H9 (cell line): ENCODE measurements at regions not wholly inside any gene's neighbourhood (a gene's known extent, or its start where the extent isn't known, plus 50 kb on each side); places are given as distances from the start of the nearest gene placed in this dataset.

Experiments
- DNase-seq: peaks from one replicate; pipeline ENCODE4 v3.0.0-alpha.2; 2017
- H2AFZ ChIP-seq: one replicate; pipeline ENCODE4 v1.6.1; 2013; ENCODE audit warnings: mild to moderate bottlenecking, low read length, control low read depth, moderate library complexity
- H2AK5ac ChIP-seq: 2 replicates; pipeline ENCODE4 v1.6.1; 2013; ENCODE audit warnings: low read length, control low read depth, mixed read lengths; ENCODE audit not compliant: insufficient read length
- H2BK120ac ChIP-seq: one replicate; pipeline ENCODE4 v1.6.1; 2013; ENCODE audit warnings: low read depth, mild to moderate bottlenecking, low read length, control low read depth, inconsistent platforms; ENCODE audit not compliant: poor library complexity, severe bottlenecking
- H2BK12ac ChIP-seq: 2 replicates; pipeline ENCODE4 v1.6.1; 2013; ENCODE audit warnings: low read length, control low read depth, mixed read lengths, low read depth; ENCODE audit not compliant: insufficient read length
- H2BK15ac ChIP-seq: 2 replicates; pipeline ENCODE4 v1.6.1; 2013; ENCODE audit warnings: low read depth, low read length, control low read depth
- H2BK20ac ChIP-seq: one replicate; pipeline ENCODE4 v1.6.1; 2013; ENCODE audit warnings: low read depth, mild to moderate bottlenecking, low read length, control low read depth, inconsistent platforms; ENCODE audit not compliant: poor library complexity, severe bottlenecking
- H2BK5ac ChIP-seq: 2 replicates; pipeline ENCODE4 v1.6.1; 2013; ENCODE audit warnings: low read length, control low read depth, mixed read lengths; ENCODE audit not compliant: insufficient read length
- H3K14ac ChIP-seq: 2 replicates; pipeline ENCODE4 v1.6.1; 2013; ENCODE audit warnings: low read length, control low read depth; ENCODE audit not compliant: insufficient read depth
- H3K18ac ChIP-seq: 2 replicates; pipeline ENCODE4 v1.6.1; 2013; ENCODE audit warnings: low read depth, mild to moderate bottlenecking, mixed read lengths, low read length, control low read depth; ENCODE audit not compliant: insufficient read length
- H3K23ac ChIP-seq: 2 replicates; pipeline ENCODE4 v1.6.1; 2013; ENCODE audit warnings: low read length, control low read depth, mixed read lengths, low read depth; ENCODE audit not compliant: insufficient read length
- H3K23me2 ChIP-seq: 2 replicates; pipeline ENCODE4 v1.6.1; 2013; ENCODE audit warnings: low read depth, mild to moderate bottlenecking, mixed read lengths, low read length, control low read depth; ENCODE audit not compliant: insufficient read length, poor library complexity, severe bottlenecking
- H3K27ac ChIP-seq: 2 replicates; pipeline ENCODE4 v1.5.1; 2013; ENCODE audit warnings: low read length, control low read depth, mixed read lengths, low read depth; ENCODE audit not compliant: insufficient read length
- H3K27me3 ChIP-seq: 2 replicates; pipeline ENCODE4 v1.6.1; 2013; ENCODE audit warnings: low read length, control low read depth, inconsistent platforms; ENCODE audit not compliant: insufficient read depth
- H3K4ac ChIP-seq: 2 replicates; pipeline ENCODE4 v1.6.1; 2013; ENCODE audit warnings: low read depth, mild to moderate bottlenecking, control low read depth, inconsistent platforms, low read length, moderate library complexity
- H3K4me1 ChIP-seq: 2 replicates; pipeline ENCODE4 v1.6.1; 2013; ENCODE audit warnings: low read length, control low read depth, inconsistent platforms; ENCODE audit not compliant: insufficient read depth
- H3K4me2 ChIP-seq: 2 replicates; pipeline ENCODE4 v1.6.1; 2013; ENCODE audit warnings: low read length, control low read depth, mixed read lengths; ENCODE audit not compliant: insufficient read length, insufficient read depth
- H3K56ac ChIP-seq: 2 replicates; pipeline ENCODE4 v1.6.1; 2013; ENCODE audit warnings: low read depth, mild to moderate bottlenecking, mixed read lengths, low read length, control low read depth; ENCODE audit not compliant: insufficient read length
- H3K79me1 ChIP-seq: 2 replicates; pipeline ENCODE4 v1.6.1; 2013; ENCODE audit warnings: low read depth, mild to moderate bottlenecking, moderate library complexity, low read length, control low read depth, inconsistent platforms; ENCODE audit not compliant: insufficient read depth, poor library complexity, severe bottlenecking
- H3K79me2 ChIP-seq: 2 replicates; pipeline ENCODE4 v1.6.1; 2013; ENCODE audit warnings: low read length, control low read depth, inconsistent platforms; ENCODE audit not compliant: insufficient read depth
- H3K9ac ChIP-seq: 2 replicates; pipeline ENCODE4 v1.6.1; 2013; ENCODE audit warnings: low read length, control low read depth, mixed read lengths; ENCODE audit not compliant: insufficient read length; ENCODE audit errors: extremely low read depth
- H3K9me3 ChIP-seq: one replicate; pipeline ENCODE4 v1.6.1; 2013; ENCODE audit warnings: low read depth, low read length, inconsistent platforms; ENCODE audit not compliant: control insufficient read depth
- H3T11ph ChIP-seq: one replicate; pipeline ENCODE4 v1.6.1; 2013; ENCODE audit warnings: mild to moderate bottlenecking, low read length, control low read depth, inconsistent platforms
- H4K20me1 ChIP-seq: one replicate; pipeline ENCODE4 v1.6.1; 2013; ENCODE audit not compliant: control insufficient read depth, insufficient read length, insufficient read depth
- H4K5ac ChIP-seq: 2 replicates; pipeline ENCODE4 v1.6.1; 2013; ENCODE audit warnings: low read depth, mild to moderate bottlenecking, mixed read lengths, low read length, control low read depth; ENCODE audit not compliant: insufficient read length
- H4K8ac ChIP-seq: replicated peaks from 2 replicates; pipeline ENCODE4 v1.6.1; 2013; ENCODE audit warnings: low read length, control low read depth, mixed read lengths, low read depth; ENCODE audit not compliant: insufficient read length
- H4K91ac ChIP-seq: 2 replicates; pipeline ENCODE4 v1.6.1; 2013; ENCODE audit warnings: low read depth, mild to moderate bottlenecking, moderate library complexity, mixed read lengths, low read length, control low read depth; ENCODE audit not compliant: insufficient read length
- H3K27ac Mint-ChIP-seq, 3 experiments: 2 replicates in 2 of 3; 3 replicates in 1 of 3; pipeline ENCODE4 v1.8.0; 2020 to 2021; ENCODE audit warnings: mixed read lengths in 3 of 3, mild to moderate bottlenecking in 1 of 3, moderate library complexity in 1 of 3
- H3K27me3 Mint-ChIP-seq: 2 replicates; pipeline ENCODE4 v1.8.0; 2021; ENCODE audit warnings: low read depth, mild to moderate bottlenecking, moderate library complexity, mixed read lengths
- H3K36me3 Mint-ChIP-seq, 3 experiments: 2 replicates in 2 of 3; 3 replicates in 1 of 3; pipeline ENCODE4 v1.8.0; 2020 to 2021; ENCODE audit warnings: low read depth in 3 of 3, mixed read lengths in 3 of 3; ENCODE audit not compliant: insufficient read depth in 1 of 3
- H3K4me1 Mint-ChIP-seq, 2 experiments: 2 replicates each; pipeline ENCODE4 v1.8.0; 2020; ENCODE audit warnings: mixed read lengths in 2 of 2
- H3K4me3 Mint-ChIP-seq, 2 experiments: 2 replicates in 1 of 2; 3 replicates in 1 of 2; pipeline ENCODE4 v1.8.0; 2020 to 2021; ENCODE audit warnings: mild to moderate bottlenecking in 2 of 2, mixed read lengths in 2 of 2, moderate library complexity in 1 of 2
- H3K9me3 Mint-ChIP-seq, 2 experiments: 2 replicates in 1 of 2; 3 replicates in 1 of 2; pipeline ENCODE4 v1.8.0; 2020; ENCODE audit warnings: mild to moderate bottlenecking in 2 of 2, mixed read lengths in 2 of 2, moderate library complexity in 1 of 2
- CTCF ChIP-seq: fragments of 200-600 bp; sonication (generic); conservative IDR thresholded peaks from 3 replicates; pipeline ENCODE4 v1.8.0; 2021; ENCODE audit warnings: antibody characterized with exemption, mild to moderate bottlenecking
- WGBS: extraction: QIAGEN DNeasy Blood & Tissue Kit; methylation state at CpG from one replicate; pipeline ENCODE4 v1.1.7; 2013; ENCODE audit warnings: missing lambda C conversion rate, low lambda C conversion rate, mixed read lengths; ENCODE audit not compliant: insufficient read length; ENCODE audit errors: extremely low coverage; 5-methylcytosine and 5-hydroxymethylcytosine counted together

GRCh38 chr6:98458708-98459107 lies 375.7 kb upstream of the POU3F2 start:
- H3K14ac ChIP-seq = no peak overlapping the region
- no peak for DNase-seq
- no peak overlapping the region for H3K56ac ChIP-seq
- H2BK12ac ChIP-seq = no peak overlapping the region
- H3K79me1 ChIP-seq = no peaks in the 10 kb centered on the region
- H2AK5ac ChIP-seq = no peak overlapping the region
- no peaks in the 10 kb centered on the region for H3K4me1 ChIP-seq
- H3K9me3 ChIP-seq = no peaks in the 10 kb centered on the region
- H3K9me3 Mint-ChIP-seq = no peaks in the 10 kb centered on the region
- H3K36me3 Mint-ChIP-seq = no peaks in the 10 kb centered on the region
- no peak overlapping the region for H3K4me2 ChIP-seq
- no peaks in the 10 kb centered on the region for H3K79me2 ChIP-seq
- H3K18ac ChIP-seq = no peak overlapping the region
- no peak overlapping the region for H2BK15ac ChIP-seq
- WGBS = no CpG with 5 or more reads among the region's 2 CpGs
- H3K23me2 ChIP-seq = no peaks in the 10 kb centered on the region
- H2BK20ac ChIP-seq = no peak overlapping the region
- H3K4me1 Mint-ChIP-seq = no peaks in the 10 kb centered on the region
- no peaks in the 10 kb centered on the region for H3K27me3 Mint-ChIP-seq
- no peak overlapping the region for H4K8ac ChIP-seq
- H3K4ac ChIP-seq = no peak overlapping the region
- no peak overlapping the region for H4K5ac ChIP-seq
- H4K20me1 ChIP-seq = no peaks in the 10 kb centered on the region
- no peak overlapping the region for H3K4me3 Mint-ChIP-seq
- no peak overlapping the region for H2BK5ac ChIP-seq
- no peak overlapping the region for H3K27ac Mint-ChIP-seq
- H3T11ph ChIP-seq = no peak overlapping the region
- TF ChIP-seq CTCF = no peak
- H3K9ac ChIP-seq = no peak overlapping the region
- no peak overlapping the region for H4K91ac ChIP-seq
- H2AFZ ChIP-seq = no peak overlapping the region
- H3K27ac ChIP-seq = no peak overlapping the region
- no peaks in the 10 kb centered on the region for H3K27me3 ChIP-seq
- no peak overlapping the region for H3K23ac ChIP-seq
- H2BK120ac ChIP-seq = no peak overlapping the region
